PFSK-1 (cell line): ENCODE measurements at regions not wholly inside any gene's neighbourhood (a gene's known extent, or its start where the extent isn't known, plus 50 kb on each side); places are given as distances from the start of the nearest gene placed in this dataset.

Experiments
- POLR2AphosphoS5 ChIP-seq: IDR thresholded peaks from 2 replicates; pipeline ENCODE4 v1.6.1; 2012; ENCODE audit warnings: low read depth, mild to moderate bottlenecking, control low read depth, low read length, moderate library complexity
- TAF1 ChIP-seq: IDR thresholded peaks from 2 replicates; pipeline ENCODE4 v1.6.1; 2012; ENCODE audit warnings: low read length, control low read depth, borderline replicate concordance; ENCODE audit not compliant: insufficient read depth

DNA sequence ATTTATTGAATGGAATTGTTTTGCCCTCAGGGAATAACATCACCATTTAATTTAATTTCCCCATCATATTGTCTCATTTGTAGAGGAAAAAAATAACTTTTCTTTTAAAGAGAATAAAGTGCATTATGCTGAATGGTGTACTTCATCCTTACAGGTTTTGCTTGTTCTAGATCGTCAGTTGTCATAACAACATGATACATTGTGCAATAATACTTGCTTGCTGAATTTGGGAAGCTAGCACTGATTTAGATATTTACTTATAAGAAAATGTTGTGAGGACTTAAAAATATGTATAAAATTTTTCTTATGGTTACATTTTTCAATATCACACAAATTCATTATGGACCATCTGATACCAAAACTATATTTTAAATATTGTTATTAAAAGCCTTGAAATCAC, 509.0 kb upstream of the POU3F2 start:
- no peak for TF ChIP-seq POLR2AphosphoS5
- TF ChIP-seq TAF1 = no peak
